HG02943 (cell line): ENCODE measurements at regions not wholly inside any gene's neighbourhood (a gene's known extent, or its start where the extent isn't known, plus 50 kb on each side); places are given as distances from the start of the nearest gene placed in this dataset.

Source experiments
- ATAC-seq: cut with Tn5 transposase; IDR thresholded peaks from one replicate; pipeline ENCODE4 v1.9.1; 2021; ENCODE audit warnings: mild to moderate bottlenecking, low read depth, moderate library complexity; ENCODE audit not compliant: unreplicated experiment

- no peak for ATAC-seq
Measured at GRCh38 chr5:103356350-103357091, 98.0 kb downstream of the MACIR start.

- ATAC-seq = no peak
Measured at GRCh38 chr5:103355579-103355978, 97.0 kb downstream of the MACIR start.

- ATAC-seq = no peak
Measured at GRCh38 chr5:103354446-103354845, 95.9 kb downstream of the MACIR start.

- no peak for ATAC-seq
Measured at GRCh38 chr5:103353581-103353980, 95.0 kb downstream of the MACIR start.

GRCh38 chr5:103347716-103348423 lies 89.3 kb downstream of the MACIR start:
- no peak for ATAC-seq

- no peak for ATAC-seq
Measured at GRCh38 chr5:103346162-103346748, 87.7 kb downstream of the MACIR start.

- no peak for ATAC-seq
Measured at GRCh38 chr5:103345461-103345860, 86.9 kb downstream of the MACIR start.

GRCh38 chr5:103340717-103341388 lies 82.3 kb downstream of the MACIR start:
- ATAC-seq = peak; percentile 99

- ATAC-seq = no peak
Measured at GRCh38 chr5:103340132-103340531, 81.6 kb downstream of the MACIR start.

- ATAC-seq = no peak
Measured at GRCh38 chr5:103336941-103337340, 78.4 kb downstream of the MACIR start.

GRCh38 chr5:103333376-103333775 lies 74.8 kb downstream of the MACIR start:
- no peak for ATAC-seq

GRCh38 chr5:103330875-103331274 lies 72.3 kb downstream of the MACIR start:
- no peak for ATAC-seq
